Tibial nerve (tissue), 4 donors: ENCODE measurements at regions not wholly inside any gene's neighbourhood (a gene's known extent, or its start where the extent isn't known, plus 50 kb on each side); places are given as distances from the start of the nearest gene placed in this dataset.

Source experiments
- EP300 ChIP-seq, 2 donors: sonication (generic); formaldehyde crosslinking; IDR thresholded peaks; one replicate each; pipeline ENCODE4 v1.6.1; 2017; ENCODE audit warnings: antibody characterized with exemption in 2 of 2, mild to moderate bottlenecking in 1 of 2
- TF ChIP-seq, protein P1 (sequence below), 5 experiments: fragments of 200-600 bp in 3 of 5; fragments of 450-650 bp in 2 of 5; sonication (generic) in 3 of 5; IDR thresholded peaks; one replicate each; pipeline ENCODE4 v1.5.1; 2016 to 2019; ENCODE audit warnings: antibody characterized with exemption in 5 of 5, mild to moderate bottlenecking in 3 of 5, moderate library complexity in 2 of 5

GRCh38 chr1:221892301-221892830, 150.5 kb upstream of the DUSP10 start:
- TF ChIP-seq, protein P1, sequence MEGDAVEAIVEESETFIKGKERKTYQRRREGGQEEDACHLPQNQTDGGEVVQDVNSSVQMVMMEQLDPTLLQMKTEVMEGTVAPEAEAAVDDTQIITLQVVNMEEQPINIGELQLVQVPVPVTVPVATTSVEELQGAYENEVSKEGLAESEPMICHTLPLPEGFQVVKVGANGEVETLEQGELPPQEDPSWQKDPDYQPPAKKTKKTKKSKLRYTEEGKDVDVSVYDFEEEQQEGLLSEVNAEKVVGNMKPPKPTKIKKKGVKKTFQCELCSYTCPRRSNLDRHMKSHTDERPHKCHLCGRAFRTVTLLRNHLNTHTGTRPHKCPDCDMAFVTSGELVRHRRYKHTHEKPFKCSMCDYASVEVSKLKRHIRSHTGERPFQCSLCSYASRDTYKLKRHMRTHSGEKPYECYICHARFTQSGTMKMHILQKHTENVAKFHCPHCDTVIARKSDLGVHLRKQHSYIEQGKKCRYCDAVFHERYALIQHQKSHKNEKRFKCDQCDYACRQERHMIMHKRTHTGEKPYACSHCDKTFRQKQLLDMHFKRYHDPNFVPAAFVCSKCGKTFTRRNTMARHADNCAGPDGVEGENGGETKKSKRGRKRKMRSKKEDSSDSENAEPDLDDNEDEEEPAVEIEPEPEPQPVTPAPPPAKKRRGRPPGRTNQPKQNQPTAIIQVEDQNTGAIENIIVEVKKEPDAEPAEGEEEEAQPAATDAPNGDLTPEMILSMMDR (IDR thresholded peaks at IDR 0.05) = no peak
- TF ChIP-seq EP300 (IDR thresholded peaks at IDR 0.05) = no peak
